AG10803 (cell line): ENCODE measurements at regions not wholly inside any gene's neighbourhood (a gene's known extent, or its start where the extent isn't known, plus 50 kb on each side); places are given as distances from the start of the nearest gene placed in this dataset.

Experiments
- DNase-seq: peaks from one replicate; pipeline ENCODE4 v3.0.0; 2010; ENCODE audit warnings: low read depth
- H3K4me3 ChIP-seq: 2 replicates; pipeline ENCODE4 v1.5.1; 2011; ENCODE audit warnings: mild to moderate bottlenecking, low read length, control low read depth
- CTCF ChIP-seq: conservative IDR thresholded peaks from 2 replicates; pipeline ENCODE4 v1.5.1; 2011; ENCODE audit warnings: mild to moderate bottlenecking, low read length, control low read depth, inconsistent platforms

- no peak for DNase-seq
- TF ChIP-seq CTCF: no peak
- H3K4me3 ChIP-seq: no peak overlapping the region
These were observed 471.0 kb upstream of the PIK3C3 start for GRCh38 chr18:41484069-41484468.

GRCh38 chr18:41482501-41482900 lies 472.5 kb upstream of the PIK3C3 start:
- no peak for TF ChIP-seq CTCF
- H3K4me3 ChIP-seq: no peak overlapping the region
- no peak for DNase-seq

GRCh38 chr18:41466436-41467160 lies 488.4 kb upstream of the PIK3C3 start:
- TF ChIP-seq CTCF: no peak
- no peak for DNase-seq
- H3K4me3 ChIP-seq: no peak overlapping the region

GRCh38 chr18:41465386-41465785 lies 489.6 kb upstream of the PIK3C3 start:
- no peak for TF ChIP-seq CTCF
- no peak overlapping the region for H3K4me3 ChIP-seq
- DNase-seq: no peak

- DNase-seq: no peak
- no peak for TF ChIP-seq CTCF
- no peak overlapping the region for H3K4me3 ChIP-seq
These were observed 490.8 kb upstream of the PIK3C3 start for GRCh38 chr18:41464278-41464677.

- H3K4me3 ChIP-seq: no peak overlapping the region
- no peak for DNase-seq
- TF ChIP-seq CTCF: no peak
These were observed 492.1 kb upstream of the PIK3C3 start for GRCh38 chr18:41462946-41463345.

GRCh38 chr18:41461114-41461513 lies 493.9 kb upstream of the PIK3C3 start:
- DNase-seq: no peak
- no peak for TF ChIP-seq CTCF
- H3K4me3 ChIP-seq: no peak overlapping the region
